Brain microvascular endothelial cell (primary cell): ENCODE measurements at regions not wholly inside any gene's neighbourhood (a gene's known extent, or its start where the extent isn't known, plus 50 kb on each side); places are given as distances from the start of the nearest gene placed in this dataset.

ENCODE experiments used
- DNase-seq: peaks from one replicate; pipeline ENCODE4 v3.0.0-alpha.2; 2020
- H3K27ac ChIP-seq: fragments of 250-450 bp; sonication (Bioruptor Pico); 2 replicates; pipeline ENCODE4 v1.5.1; 2020; ENCODE audit warnings: mild to moderate bottlenecking, moderate library complexity
- H3K27me3 ChIP-seq: fragments of 250-450 bp; sonication (Bioruptor Pico); replicated peaks from 2 replicates; pipeline ENCODE4 v1.5.1; 2020; ENCODE audit warnings: mild to moderate bottlenecking
- H3K36me3 ChIP-seq: fragments of 250-450 bp; sonication (Bioruptor Pico); replicated peaks from 2 replicates; pipeline ENCODE4 v1.5.1; 2020; ENCODE audit warnings: mild to moderate bottlenecking
- H3K4me3 ChIP-seq: 2 replicates; pipeline ENCODE4 v1.5.1; 2011; ENCODE audit warnings: low read depth, mild to moderate bottlenecking, control low read depth, low read length, moderate library complexity
- CTCF ChIP-seq: IDR thresholded peaks from 2 replicates; pipeline ENCODE4 v1.5.1; 2011; ENCODE audit warnings: low read depth, mild to moderate bottlenecking, moderate library complexity, low read length, control low read depth, inconsistent platforms; ENCODE audit errors: missing control alignments
- in situ Hi-C: cut with HindIII; loops from 2 replicates; pipeline ENCODE4 v1.10.0; 2017; ENCODE audit warnings: low sequenced_read_pairs, low pct_ligation_motif_present

GRCh38 chr14:55760789-55761566 lies 181.0 kb downstream of the KTN1 start:
- in situ Hi-C loops, result no loop called here
- Histone ChIP-seq H3K4me3 (no peak overlapping the region), H3K36me3 (no peaks in the 10 kb centered on the region), H3K27me3 (no peaks in the 10 kb centered on the region), H3K27ac (no peak overlapping the region)
- DNase-seq, result no peak
- no peak for TF ChIP-seq CTCF

- Histone ChIP-seq H3K4me3 (no peak overlapping the region), H3K27ac (no peak overlapping the region), H3K27me3 (no peaks in the 10 kb centered on the region), H3K36me3 (no peaks in the 10 kb centered on the region)
- no peak for DNase-seq
- TF ChIP-seq CTCF, result no peak
- in situ Hi-C loops, result no loop called here
Measured at GRCh38 chr14:55761651-55762050, 181.6 kb downstream of the KTN1 start.

- Histone ChIP-seq H3K4me3 (no peak overlapping the region), H3K27me3 (no peaks in the 10 kb centered on the region), H3K36me3 (no peaks in the 10 kb centered on the region), H3K27ac (no peak overlapping the region)
- TF ChIP-seq CTCF, result no peak
- no peak for DNase-seq
- in situ Hi-C loops, result no loop called here
Measured at GRCh38 chr14:55762595-55763232, 182.7 kb downstream of the KTN1 start.

- Histone ChIP-seq H3K27ac (no peak overlapping the region), H3K27me3 (no peaks in the 10 kb centered on the region), H3K36me3 (no peaks in the 10 kb centered on the region), H3K4me3 (no peak overlapping the region)
- DNase-seq, result no peak
- in situ Hi-C loops, result no loop called here
- no peak for TF ChIP-seq CTCF
Measured at GRCh38 chr14:55764784-55765183, 184.8 kb downstream of the KTN1 start.

- no peak for TF ChIP-seq CTCF
- in situ Hi-C loops, result no loop called here
Measured at GRCh38 chr14:55766071-55766470, 186.1 kb downstream of the KTN1 start.

More at GRCh38 chr14:55766071-55766470, 186.1 kb downstream of the KTN1 start:
- no peaks in the 10 kb centered on the region for H3K36me3 ChIP-seq
- DNase-seq, result no peak
- no peak overlapping the region for H3K4me3 ChIP-seq
- no peak overlapping the region for H3K27ac ChIP-seq
- H3K27me3 ChIP-seq, result no peaks in the 10 kb centered on the region
